ENCODE measurements at regions not wholly inside any gene's neighbourhood (a gene's known extent, or its start where the extent isn't known, plus 50 kb on each side); places are given as distances from the start of the nearest gene placed in this dataset.
"Not testable (repeated sequence)": the region's sequence is repeated elsewhere in the genome, so short reads cannot be mapped to it uniquely, and the experiment has no call there.

- DNase-seq (ENCODE audit: low spot score) = no peak
Measured at GRCh38 chr6:169923468-169924464, 172.3 kb downstream of the ERMARD start.

DNA sequence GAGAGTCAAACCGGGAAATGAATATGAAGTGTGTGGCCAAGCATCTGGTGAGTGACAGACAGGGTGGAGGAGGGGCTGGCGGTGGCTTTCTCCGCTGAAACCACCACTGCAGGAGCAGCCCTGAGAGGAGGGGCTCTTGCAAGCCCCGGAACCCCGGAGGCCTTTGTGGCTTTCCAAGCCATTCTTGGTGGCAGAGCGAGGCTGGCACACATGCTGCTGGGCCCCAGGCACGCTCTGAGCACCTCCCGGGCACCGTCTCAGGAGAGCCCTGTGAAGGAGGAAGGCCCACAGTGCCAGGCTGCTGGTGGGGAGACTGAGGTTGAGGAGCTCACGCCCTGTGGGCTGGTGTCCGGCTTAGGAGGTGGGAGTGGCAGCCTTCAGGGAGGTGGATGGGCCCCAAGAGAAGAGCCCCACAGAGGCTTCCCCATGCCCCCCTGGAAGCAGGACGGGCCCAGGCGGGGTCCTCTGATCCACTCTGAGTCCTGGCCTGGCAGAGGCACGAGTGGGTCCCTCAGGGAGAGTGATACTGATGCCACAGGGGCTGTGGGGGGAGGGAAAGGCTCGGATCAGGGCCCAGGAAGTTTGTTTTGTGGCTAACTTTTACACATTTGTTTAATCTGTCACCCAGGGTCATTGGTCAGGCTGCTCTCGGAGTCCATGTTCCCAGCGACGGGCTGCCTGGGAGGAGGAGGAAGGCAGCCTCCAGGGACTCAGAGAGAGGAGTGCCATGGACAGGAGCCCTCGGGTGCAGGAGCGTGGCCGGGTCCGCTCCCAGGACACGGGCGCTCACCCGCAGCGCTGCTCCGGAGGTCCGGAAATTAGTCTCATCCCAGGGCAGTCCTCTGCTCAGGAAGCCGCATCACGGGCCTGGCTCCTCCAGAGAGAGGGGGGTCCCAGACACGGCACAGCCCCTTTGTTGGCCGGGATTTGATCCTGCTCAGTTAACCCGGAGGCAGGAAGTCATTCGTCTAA is 170.7 kb downstream of the ERMARD start:
- no peak for DNase-seq (ENCODE audit: low spot score)

DNA sequence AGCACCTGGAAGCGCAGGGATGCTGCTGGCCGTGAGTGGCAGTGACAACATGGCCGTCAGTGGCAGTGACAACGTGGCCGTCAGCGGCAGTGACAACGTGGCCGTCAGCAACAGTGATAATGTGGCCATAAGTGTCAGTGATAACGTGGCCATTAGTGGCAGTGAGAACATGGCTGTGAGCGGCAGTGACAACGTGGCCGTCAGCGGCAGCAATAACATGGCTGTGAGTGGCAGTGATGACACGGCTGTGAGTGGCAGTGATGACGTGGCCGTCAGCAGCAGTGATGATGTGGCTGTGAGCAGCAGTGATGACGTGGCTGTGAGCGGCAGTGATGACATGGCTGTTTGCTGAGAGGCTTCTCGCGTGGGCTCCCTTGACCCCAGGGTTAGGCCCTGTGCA is 169.8 kb downstream of the ERMARD start:
- no peak for DNase-seq (ENCODE audit: low spot score)

DNA sequence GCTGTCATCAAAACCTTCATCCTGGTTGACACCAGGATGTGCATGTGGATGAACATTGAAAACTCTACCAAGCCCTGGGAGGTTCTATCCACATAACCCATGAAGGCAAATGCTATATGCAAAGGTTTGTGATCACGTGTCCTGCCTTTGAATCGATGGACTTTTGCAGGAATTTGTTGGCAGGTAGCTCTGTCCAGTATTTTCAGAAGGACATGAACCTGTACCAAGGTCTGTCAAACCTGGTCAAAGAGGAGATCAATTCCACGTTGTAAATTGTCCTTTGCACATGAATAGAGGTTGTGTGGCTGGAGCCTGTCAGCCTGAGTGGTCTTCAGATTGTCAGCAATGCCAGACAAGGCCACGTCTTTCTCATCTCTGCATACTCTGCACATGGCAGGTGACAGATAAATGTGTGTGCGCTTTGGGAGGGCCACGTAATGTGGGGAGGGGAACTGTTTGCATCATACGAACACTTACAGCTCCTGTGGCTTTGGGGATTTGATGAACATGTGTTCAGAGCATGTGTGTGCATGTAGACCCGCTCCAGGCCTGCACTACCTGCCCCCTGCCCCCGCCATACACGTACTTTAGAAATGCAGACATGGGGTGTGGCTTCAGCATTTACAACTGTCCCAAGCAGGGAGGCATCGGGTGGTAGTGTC is 169.1 kb downstream of the ERMARD start:
- no peak for DNase-seq (ENCODE audit: low spot score)

- DNase-seq (ENCODE audit: low spot score) = no peak
Measured at GRCh38 chr6:169918954-169919549, 167.6 kb downstream of the ERMARD start.

DNA sequence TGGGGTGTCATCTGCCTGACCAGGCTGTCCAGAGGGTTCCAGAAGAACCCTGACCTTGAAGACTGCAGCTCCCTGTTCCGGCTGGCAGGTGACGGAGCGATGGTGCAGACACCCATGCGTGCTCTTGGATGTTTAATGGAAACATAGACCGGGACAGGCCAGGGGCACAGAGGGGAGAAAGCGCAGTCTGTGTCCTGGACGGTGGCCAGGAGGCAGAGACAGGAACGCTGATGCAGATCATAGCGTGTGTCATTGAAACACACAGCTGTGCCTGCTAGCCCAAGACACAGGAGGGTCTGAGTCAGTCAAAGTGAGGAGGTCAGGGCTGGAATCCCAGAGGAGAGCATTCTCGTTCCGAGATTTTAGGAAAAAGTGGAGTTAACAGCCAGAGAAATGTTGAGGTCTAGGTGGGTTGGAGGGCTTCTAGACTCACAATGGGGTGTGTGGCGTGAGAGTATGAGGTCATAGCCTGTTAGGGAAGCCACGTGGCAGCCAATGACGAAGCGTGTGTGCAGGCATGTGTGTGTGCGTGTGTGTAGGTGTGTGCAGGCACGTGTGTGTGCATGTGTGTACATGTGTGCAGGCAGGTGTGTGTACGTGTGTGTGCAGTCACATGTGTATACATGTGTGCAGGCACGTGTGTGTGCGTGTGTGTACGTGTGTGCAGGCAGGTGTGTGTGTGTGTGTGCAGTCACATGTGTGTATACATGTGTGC is 167.0 kb downstream of the ERMARD start:
- no peak for DNase-seq (ENCODE audit: low spot score)

GRCh38 chr6:169917153-169917552 is 165.7 kb downstream of the ERMARD start:
- DNase-seq (ENCODE audit: low spot score) = no peak

GRCh38 chr6:169915769-169916550 is 164.5 kb downstream of the ERMARD start:
- DNase-seq (ENCODE audit: low spot score) = no peak

GRCh38 chr6:169913745-169914144 is 162.3 kb downstream of the ERMARD start:
- DNase-seq (ENCODE audit: low spot score) = not testable (repeated sequence)

- DNase-seq (ENCODE audit: low spot score) = no peak
Measured at GRCh38 chr6:169913096-169913638, 161.7 kb downstream of the ERMARD start.

DNA sequence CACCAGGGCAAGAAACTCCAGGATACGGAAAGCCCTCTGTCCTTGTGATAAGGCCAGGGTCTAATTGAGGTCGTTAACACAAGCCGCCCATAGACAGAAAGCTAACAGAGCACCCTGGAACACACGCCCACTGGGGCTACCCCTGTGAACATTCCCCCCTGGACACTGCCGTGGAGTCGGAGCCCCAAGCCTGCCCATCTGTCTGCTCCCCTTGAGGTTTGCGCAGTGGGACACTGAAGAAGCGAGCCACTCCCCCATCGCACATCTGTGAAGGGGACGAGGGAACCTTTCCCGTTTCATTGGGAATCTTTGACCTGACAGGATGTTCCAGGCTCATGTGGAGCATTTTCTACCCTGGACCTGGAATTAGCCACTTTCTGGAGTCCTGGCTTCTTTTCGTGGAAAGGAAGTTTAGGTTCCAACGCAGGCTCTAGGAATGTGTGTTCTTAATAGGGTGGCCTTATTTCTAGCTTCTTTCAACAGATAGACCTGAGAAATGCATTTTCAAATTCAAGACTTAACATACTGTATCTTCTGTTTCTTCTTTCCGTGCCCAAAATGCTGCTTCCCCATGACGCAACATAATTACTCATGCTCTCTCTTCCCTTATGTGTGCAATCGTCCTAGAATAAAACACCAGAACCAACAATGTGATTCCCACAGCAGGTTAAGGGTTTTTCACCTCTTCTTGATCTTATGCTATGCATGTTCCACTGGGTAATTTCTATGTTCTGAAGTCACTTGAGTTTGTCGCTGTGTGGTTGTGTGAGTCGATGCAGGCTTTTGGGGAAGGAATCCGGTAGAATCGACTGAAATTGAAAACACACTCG is 161.1 kb downstream of the ERMARD start:
- no peak for DNase-seq (ENCODE audit: low spot score)

- no peak for DNase-seq (ENCODE audit: low spot score)
Measured at GRCh38 chr6:169911264-169912263, 160.1 kb downstream of the ERMARD start.

DNA sequence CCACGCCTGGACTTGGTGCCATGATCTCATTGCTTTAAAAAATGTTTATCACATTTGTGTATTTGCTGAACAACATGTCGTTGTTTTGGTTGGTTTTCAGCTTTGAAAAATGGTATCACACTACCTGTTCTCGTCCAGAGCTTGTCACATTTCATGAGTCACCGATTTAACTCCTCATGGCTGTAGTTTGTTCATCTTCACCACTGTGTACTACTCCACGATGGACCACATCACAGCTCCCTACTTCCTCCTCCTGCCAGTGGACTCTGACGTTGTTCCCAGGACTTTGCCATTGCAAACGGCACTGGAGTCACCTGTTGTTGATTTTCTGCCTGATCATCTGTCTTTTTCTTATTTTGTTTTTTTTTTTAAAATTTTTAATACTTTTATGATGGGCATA is 157.7 kb downstream of the ERMARD start:
- DNase-seq (ENCODE audit: low spot score) = no peak

- no peak for DNase-seq (ENCODE audit: low spot score)
Measured at GRCh38 chr6:169908403-169908933, 157.0 kb downstream of the ERMARD start.

DNA sequence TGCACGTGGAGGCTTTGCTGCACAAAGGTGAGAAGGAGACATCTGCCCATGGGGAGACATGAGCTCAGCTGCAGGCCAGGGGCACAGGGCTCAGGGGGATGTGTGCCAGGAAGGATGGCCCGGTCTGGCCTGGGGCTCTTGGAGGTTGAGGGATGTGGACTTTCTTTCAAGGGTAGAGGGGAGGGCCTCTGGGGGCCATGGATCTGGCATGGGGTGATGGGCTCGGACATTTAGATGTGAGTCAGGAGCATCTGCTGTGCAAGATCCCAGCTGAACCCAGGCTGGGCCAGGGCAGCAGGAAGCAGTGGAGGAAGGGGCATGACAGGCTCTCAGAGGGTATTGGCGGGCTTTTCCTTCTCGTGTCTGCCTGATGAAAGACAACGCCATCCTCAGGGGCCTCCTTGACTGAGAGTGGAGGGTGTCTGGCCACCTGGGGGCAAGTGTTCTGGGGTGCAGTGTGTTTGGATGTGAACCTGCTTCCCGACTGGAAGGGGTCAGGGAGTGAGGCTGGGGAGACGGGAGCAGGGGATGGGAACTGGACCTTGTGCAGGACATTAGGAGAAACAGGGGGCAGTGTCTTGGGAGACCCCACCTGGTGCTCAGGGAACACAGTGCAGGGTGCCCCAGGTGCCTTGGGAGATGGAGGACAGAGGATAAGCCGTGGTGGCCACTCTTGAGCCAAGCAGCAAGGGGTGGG is 156.1 kb downstream of the ERMARD start:
- DNase-seq (ENCODE audit: low spot score) = no peak

GRCh38 chr6:169906688-169907418 is 155.4 kb downstream of the ERMARD start:
- DNase-seq (ENCODE audit: low spot score) = no peak
